IPS-11a (cell line): ENCODE measurements at regions not wholly inside any gene's neighbourhood (a gene's known extent, or its start where the extent isn't known, plus 50 kb on each side); places are given as distances from the start of the nearest gene placed in this dataset.

ENCODE experiments used
- H3K4me3 ChIP-seq: one replicate; pipeline ENCODE4 v1.5.1; 2013; ENCODE audit warnings: low read depth, low read length, control low read depth

GRCh38 chr7:32150589-32150988, 80.4 kb upstream of the PDE1C start:
- H3K4me3 ChIP-seq, result no peak overlapping the region

- no peak overlapping the region for H3K4me3 ChIP-seq
Observed at GRCh38 chr7:32150039-32150438, 79.8 kb upstream of the PDE1C start.

- H3K4me3 ChIP-seq, result no peak overlapping the region
Observed at GRCh38 chr7:32147546-32148268, 77.5 kb upstream of the PDE1C start.

- no peak overlapping the region for H3K4me3 ChIP-seq
Observed at GRCh38 chr7:32145911-32146310, 75.7 kb upstream of the PDE1C start.

GRCh38 chr7:32144676-32145075, 74.5 kb upstream of the PDE1C start:
- H3K4me3 ChIP-seq, result no peak overlapping the region

- no peak overlapping the region for H3K4me3 ChIP-seq
Observed at GRCh38 chr7:32143301-32143700, 73.1 kb upstream of the PDE1C start.

- no peak overlapping the region for H3K4me3 ChIP-seq
Observed at GRCh38 chr7:32142649-32143048, 72.4 kb upstream of the PDE1C start.

GRCh38 chr7:32140210-32140939, 70.2 kb upstream of the PDE1C start:
- no peak overlapping the region for H3K4me3 ChIP-seq

- H3K4me3 ChIP-seq, result no peak overlapping the region
Observed at GRCh38 chr7:32137059-32137458, 66.9 kb upstream of the PDE1C start.

- H3K4me3 ChIP-seq, result no peak overlapping the region
Observed at GRCh38 chr7:32131091-32131490, 60.9 kb upstream of the PDE1C start.

GRCh38 chr7:32126843-32127242, 56.6 kb upstream of the PDE1C start:
- H3K4me3 ChIP-seq, result no peak overlapping the region
